ENCODE measurements at regions not wholly inside any gene's neighbourhood (a gene's known extent, or its start where the extent isn't known, plus 50 kb on each side); places are given as distances from the start of the nearest gene placed in this dataset.

GRCh38 chr18:27493182-27493581 is 308.1 kb upstream of the CHST9 start:
- intact Hi-C loops (cut with micrococcal nuclease), result no loop called here

- intact Hi-C loops (cut with micrococcal nuclease), result no loop called here
These were observed 306.7 kb upstream of the CHST9 start for GRCh38 chr18:27491772-27492171.

DNA sequence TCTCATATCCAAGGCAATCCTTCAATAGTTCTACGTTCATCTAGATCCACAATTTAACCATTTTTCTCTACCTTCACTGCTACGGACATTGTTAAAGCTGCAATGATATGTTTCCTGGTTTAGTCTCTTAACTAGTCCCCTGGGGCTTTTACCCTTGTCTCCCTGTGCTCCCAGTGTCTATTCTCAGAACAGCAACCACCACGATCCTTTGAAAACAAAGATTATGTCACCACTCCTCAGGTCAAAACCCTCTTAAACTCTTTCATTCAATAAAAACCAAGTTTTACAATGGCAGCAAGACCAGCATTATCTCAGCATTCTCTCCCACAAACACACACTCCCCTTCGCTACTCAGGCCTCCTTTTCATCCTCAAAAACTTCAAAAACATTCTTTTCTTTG is 298.2 kb upstream of the CHST9 start:
- intact Hi-C loops (cut with micrococcal nuclease), result no loop called here

GRCh38 chr18:27478459-27478858 is 293.4 kb upstream of the CHST9 start:
- intact Hi-C loops (cut with micrococcal nuclease), result no loop called here

GRCh38 chr18:27473318-27473717 is 288.2 kb upstream of the CHST9 start:
- intact Hi-C loops (cut with micrococcal nuclease), result no loop called here

DNA sequence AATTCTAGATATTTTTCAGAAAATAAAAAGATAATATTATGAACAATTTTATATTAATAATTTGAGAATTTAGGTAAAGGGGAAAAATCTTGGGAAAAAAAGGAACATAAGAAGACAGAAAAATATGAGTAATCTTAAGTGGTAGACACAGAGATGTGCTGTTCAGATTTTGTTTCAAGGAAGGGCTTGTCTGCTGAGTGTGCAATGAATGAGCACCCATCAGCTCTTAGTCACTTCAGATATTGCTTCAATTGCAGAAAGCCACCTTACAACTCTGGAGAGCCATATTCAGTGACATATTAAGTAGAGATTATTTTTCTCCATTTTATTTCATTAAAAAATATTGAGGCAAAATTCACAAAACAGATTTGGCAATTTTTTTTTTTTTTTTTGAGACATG is 282.0 kb upstream of the CHST9 start:
- intact Hi-C loops (cut with micrococcal nuclease), result no loop called here

DNA sequence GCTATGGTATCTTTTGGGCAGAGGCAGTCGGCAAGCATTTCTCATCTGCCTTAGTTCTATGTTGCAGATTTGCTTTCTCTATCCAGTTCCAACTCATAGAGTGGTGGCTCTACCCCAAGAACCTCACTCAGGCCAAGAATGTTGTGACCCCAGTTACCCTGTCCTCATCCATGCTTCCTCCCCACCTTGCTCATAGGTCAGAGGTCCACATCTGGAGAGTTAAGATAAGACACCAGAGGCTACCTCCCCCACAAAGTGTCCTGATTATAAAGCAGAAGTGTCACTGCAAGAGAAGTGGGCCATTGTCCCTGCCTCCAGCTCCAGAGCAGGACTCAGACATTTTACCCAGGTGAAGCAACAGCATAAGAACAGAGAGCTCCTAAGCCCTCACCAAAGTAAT is 276.8 kb upstream of the CHST9 start:
- intact Hi-C loops (cut with micrococcal nuclease), result no loop called here

DNA sequence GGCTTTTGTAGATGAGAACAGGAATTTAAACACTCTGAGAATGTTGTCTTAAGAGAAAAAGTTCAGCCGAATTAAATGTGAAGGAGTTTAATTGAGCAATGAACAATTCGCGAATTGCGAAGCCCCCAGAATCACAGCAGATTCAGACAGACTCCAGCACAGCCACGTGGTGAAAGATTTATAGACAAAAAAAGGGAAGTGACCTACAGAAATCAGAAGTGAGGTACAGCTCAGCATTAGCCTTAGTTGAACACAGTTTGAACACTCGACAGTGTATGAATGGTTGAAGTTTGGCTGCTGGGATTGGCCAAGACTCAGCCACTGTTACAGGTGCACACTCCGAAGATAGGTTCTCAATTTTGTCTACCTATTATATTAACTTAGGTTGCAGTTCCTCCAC is 264.0 kb upstream of the CHST9 start:
- intact Hi-C loops (cut with micrococcal nuclease), result no loop called here

- intact Hi-C loops (cut with micrococcal nuclease), result no loop called here
These were observed 262.8 kb upstream of the CHST9 start for GRCh38 chr18:27447930-27448329.

DNA sequence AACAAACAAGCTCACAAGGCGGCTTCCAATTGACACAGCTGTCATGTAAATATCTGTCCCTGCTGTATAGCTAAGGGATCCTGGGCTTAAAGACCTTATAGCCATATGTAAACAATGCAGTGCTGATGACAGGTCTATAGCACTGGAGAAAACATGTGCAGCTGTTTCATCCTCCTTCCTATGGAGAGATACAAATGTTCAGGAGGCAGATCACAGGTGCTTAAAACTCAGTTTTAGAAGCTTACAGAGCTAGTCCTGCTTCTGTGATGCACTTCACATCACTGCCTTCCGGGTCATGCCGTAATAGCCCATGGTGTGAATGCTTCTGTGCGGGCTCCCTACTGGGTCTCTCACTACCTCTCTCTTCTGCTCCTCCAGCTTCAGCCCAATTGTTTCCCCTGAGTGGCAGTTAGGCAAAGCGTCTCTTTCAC is 262.4 kb upstream of the CHST9 start:
- intact Hi-C loops (cut with micrococcal nuclease), result no loop called here

DNA sequence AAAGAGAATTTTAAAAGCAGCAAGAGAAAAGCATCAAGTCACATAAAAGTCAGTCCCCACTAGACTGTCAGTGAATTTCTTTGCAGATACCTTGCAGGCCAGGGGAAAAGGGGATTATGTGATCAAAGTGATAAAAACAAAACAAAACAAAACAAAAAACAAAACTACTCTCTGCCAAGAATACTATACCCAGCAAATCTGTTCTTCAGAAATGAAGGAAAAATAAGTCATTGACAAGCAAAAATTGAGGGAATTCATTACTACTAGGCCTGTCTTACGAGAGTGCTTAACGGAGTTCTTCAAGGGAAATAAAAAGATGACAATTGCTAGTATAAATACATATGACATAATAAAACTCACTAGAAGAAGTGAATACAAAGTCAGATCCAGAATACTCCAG is 245.5 kb upstream of the CHST9 start:
- intact Hi-C loops (cut with micrococcal nuclease), result no loop called here

GRCh38 chr18:27428716-27429475 is 243.8 kb upstream of the CHST9 start:
- intact Hi-C loops (cut with micrococcal nuclease), result no loop called here

GRCh38 chr18:27428120-27428519 is 243.0 kb upstream of the CHST9 start:
- intact Hi-C loops (cut with micrococcal nuclease), result no loop called here

DNA sequence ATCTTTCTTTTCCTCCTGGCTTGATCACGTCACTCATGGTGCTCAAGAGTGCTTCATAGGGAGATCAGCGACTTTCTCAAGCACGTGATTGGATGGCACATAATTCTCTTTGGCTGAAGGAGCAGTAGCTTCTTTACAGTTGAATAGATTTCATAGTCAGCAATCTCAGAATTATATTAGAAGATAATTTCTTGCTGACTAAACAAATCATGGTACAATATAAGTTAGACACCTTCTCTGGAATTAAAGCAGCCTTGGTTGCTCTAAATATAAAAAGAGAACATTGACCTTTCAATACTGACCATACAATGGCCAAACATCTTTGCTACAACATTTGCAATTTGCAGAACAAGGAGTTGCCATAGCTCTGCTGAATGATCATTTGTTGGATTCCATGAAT is 238.5 kb upstream of the CHST9 start:
- intact Hi-C loops (cut with micrococcal nuclease), result no loop called here

GRCh38 chr18:27419646-27420045 is 234.5 kb upstream of the CHST9 start:
- intact Hi-C loops (cut with micrococcal nuclease), result no loop called here

GRCh38 chr18:27415495-27415894 is 230.4 kb upstream of the CHST9 start:
- intact Hi-C loops (cut with micrococcal nuclease), result no loop called here

DNA sequence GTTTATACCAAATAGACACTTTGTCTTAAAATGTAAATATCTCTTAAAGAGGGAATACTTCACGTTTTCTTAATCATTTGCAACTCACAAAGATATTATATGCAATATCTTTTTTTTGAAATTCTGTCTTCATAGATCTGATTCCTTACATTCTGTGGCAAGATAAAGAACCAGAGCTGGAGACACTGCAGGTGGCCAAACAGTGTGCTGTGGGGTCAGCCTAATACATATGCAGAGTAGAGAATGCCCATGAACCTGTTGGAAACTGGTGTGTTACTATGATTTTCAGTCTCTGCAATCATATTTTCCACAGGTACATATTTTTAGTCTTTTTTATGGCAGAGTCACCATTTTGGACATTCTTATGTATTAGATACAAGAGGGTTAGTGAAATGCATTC is 229.6 kb upstream of the CHST9 start:
- intact Hi-C loops (cut with micrococcal nuclease), result no loop called here

- intact Hi-C loops (cut with micrococcal nuclease), result no loop called here
These were observed 228.6 kb upstream of the CHST9 start for GRCh38 chr18:27413495-27414401.

GRCh38 chr18:27412556-27412955 is 227.4 kb upstream of the CHST9 start:
- intact Hi-C loops (cut with micrococcal nuclease), result no loop called here

DNA sequence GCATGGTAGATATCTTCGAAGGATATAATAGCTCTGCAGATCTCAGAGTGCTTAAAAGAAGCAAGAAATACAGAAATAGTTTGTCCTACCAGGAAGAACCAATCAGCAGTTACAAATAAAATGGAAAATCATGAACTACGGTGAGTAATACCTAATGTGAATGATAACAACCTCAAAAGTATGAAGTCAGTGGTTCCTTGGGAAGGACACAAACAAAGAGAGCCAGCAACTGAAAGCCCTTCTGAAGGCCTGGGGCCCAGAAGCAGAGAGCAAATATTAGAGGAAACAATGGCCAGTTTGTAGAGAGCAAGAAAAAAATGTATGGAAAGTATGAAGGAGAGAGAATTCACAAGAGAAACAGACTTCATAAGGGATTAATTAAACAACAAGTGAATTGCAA is 226.8 kb upstream of the CHST9 start:
- intact Hi-C loops (cut with micrococcal nuclease), result no loop called here

GRCh38 chr18:27411013-27411412 is 225.9 kb upstream of the CHST9 start:
- intact Hi-C loops (cut with micrococcal nuclease), result no loop called here

- intact Hi-C loops (cut with micrococcal nuclease), result no loop called here
These were observed 219.7 kb upstream of the CHST9 start for GRCh38 chr18:27404855-27405254.

DNA sequence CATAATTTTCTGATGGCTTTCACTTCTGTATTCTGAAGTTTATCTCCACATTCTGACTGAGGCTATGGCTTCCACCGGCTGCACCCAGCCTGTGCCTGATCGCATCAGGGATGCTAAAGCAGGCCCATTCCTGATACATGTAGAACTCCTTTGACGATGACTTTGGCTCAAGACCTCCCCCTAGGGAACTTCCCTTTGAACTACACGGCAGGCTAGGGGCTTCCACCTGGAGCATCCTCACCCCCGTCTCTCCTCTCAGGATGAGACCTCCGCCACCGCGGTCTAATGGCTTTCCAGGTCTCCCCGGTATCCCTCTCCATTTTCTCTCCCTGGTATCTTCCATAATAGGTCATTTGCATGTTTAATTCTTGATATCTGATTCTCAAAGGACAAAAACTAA is 214.9 kb upstream of the CHST9 start:
- intact Hi-C loops (cut with micrococcal nuclease), result no loop called here

Measured in T-helper 1 cell treated with Interleukin-12 subunit alpha and Interleukin-12 subunit beta and Interleukin-4 antibody, amounts not matched to agents 30 ng/mL and 1 ng/mL, for 36 hours (primary cell).